HEK293 (cell line): ENCODE measurements at regions not wholly inside any gene's neighbourhood (a gene's known extent, or its start where the extent isn't known, plus 50 kb on each side); places are given as distances from the start of the nearest gene placed in this dataset.

Source experiments
- CTCF ChIP-seq: fragments of 450-650 bp; formaldehyde crosslinking; IDR thresholded peaks from 2 replicates; pipeline ENCODE4 v1.5.1; 2016; ENCODE audit warnings: missing biosample characterization, missing genetic modification characterization
- ZNF266 ChIP-seq: fragments of 450-650 bp; formaldehyde crosslinking; IDR thresholded peaks from 2 replicates; pipeline ENCODE4 v1.5.1; 2016; ENCODE audit warnings: missing biosample characterization, missing genetic modification characterization, low read depth
- ZNF391 ChIP-seq: fragments of 450-650 bp; formaldehyde crosslinking; IDR thresholded peaks from 2 replicates; pipeline ENCODE4 v1.5.1; 2016; ENCODE audit warnings: low read depth, missing biosample characterization, missing genetic modification characterization, borderline replicate concordance

- TF ChIP-seq ZNF391 (no peak), ZNF266 (tag by site-specific recombination) (no peak), CTCF (tag by site-specific recombination) (no peak)
These were observed 152.6 kb upstream of the LMO4 start for GRCh38 chr1:87176087-87176486.
